ENCODE measurements at regions not wholly inside any gene's neighbourhood (a gene's known extent, or its start where the extent isn't known, plus 50 kb on each side); places are given as distances from the start of the nearest gene placed in this dataset.

DNA sequence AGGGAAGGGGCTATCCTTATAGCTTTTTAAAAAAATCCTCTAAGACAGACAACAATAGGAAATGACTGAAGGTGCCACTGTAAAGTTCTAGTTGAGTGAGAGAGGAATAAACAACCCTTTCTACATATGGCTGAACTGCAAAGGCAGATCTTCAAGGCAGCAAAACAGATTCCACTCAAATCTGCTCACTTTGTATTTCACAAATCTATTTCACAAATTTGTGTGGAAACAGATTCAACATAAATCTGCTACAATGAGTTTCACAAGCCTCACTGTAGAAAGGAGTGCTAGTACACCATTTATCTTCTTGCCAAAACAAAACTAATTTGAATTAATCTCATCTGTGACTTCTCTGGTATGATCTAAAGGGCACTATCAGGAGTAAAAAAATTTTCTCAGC lies 451.3 kb downstream of the PLA2G4A start:
- Histone ChIP-seq H4K20me1 (ENCODE audit: insufficient read depth, low read length) (no peaks in the 10 kb centered on the region), H3K4me3 (ENCODE audit: low read length) (no peak overlapping the region), H3K27ac (ENCODE audit: low read length) (no peak overlapping the region), H3F3A (ENCODE audit: insufficient read depth, low read length) (no peaks in the 10 kb centered on the region), H2AFZ (ENCODE audit: low read length) (no peak overlapping the region), H3K9ac (ENCODE audit: low read length) (no peak overlapping the region), H3K79me2 (ENCODE audit: low read length) (no peaks in the 10 kb centered on the region), H3K27me3 (replicated peaks; ENCODE audit: insufficient read depth, low read length) (no peaks in the 10 kb centered on the region), H3K9me3 (replicated peaks; ENCODE audit: insufficient read depth, low read length) (no peaks in the 10 kb centered on the region), H3K4me1 (ENCODE audit: low read length) (no peaks in the 10 kb centered on the region), H3K4me2 (ENCODE audit: low read depth, low read length) (no peak overlapping the region), H3K9me2 (replicated peaks; ENCODE audit: insufficient read depth, low read length) (no peaks in the 10 kb centered on the region), H3K36me3 (replicated peaks; ENCODE audit: insufficient read depth, low read length) (no peaks in the 10 kb centered on the region)
- TF ChIP-seq EZH2 (optimal IDR thresholded peaks at IDR 0.05; ENCODE audit: low read depth, low read length) (no peak), EZH2phosphoT487 (IDR thresholded peaks at IDR 0.05; ENCODE audit: low read length) (no peak)
- TF ChIP-seq, protein P1, sequence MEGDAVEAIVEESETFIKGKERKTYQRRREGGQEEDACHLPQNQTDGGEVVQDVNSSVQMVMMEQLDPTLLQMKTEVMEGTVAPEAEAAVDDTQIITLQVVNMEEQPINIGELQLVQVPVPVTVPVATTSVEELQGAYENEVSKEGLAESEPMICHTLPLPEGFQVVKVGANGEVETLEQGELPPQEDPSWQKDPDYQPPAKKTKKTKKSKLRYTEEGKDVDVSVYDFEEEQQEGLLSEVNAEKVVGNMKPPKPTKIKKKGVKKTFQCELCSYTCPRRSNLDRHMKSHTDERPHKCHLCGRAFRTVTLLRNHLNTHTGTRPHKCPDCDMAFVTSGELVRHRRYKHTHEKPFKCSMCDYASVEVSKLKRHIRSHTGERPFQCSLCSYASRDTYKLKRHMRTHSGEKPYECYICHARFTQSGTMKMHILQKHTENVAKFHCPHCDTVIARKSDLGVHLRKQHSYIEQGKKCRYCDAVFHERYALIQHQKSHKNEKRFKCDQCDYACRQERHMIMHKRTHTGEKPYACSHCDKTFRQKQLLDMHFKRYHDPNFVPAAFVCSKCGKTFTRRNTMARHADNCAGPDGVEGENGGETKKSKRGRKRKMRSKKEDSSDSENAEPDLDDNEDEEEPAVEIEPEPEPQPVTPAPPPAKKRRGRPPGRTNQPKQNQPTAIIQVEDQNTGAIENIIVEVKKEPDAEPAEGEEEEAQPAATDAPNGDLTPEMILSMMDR (IDR thresholded peaks at IDR 0.05; ENCODE audit: low read length) = no peak
- no peak for DNase-seq

DNA sequence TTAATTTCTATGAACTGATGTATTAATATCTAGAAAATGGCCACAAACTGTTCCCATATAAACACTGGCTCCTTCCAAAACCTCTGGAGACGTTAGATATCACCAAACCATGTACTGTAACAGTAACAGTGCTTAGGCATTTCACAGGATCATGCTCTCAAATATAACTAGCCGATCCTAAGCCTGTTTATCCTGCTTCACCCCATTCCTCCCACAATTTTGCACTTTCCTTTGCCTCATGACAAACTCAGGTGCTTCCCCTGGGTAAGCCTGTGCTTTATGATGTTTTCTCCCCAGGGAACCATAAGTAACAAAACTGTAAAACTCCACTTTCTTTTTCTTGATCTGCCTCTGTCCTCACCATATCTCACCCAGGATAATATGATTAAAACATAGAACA lies 452.3 kb downstream of the PLA2G4A start:
- Histone ChIP-seq H3K4me1 (ENCODE audit: low read length) (no peaks in the 10 kb centered on the region), H4K20me1 (ENCODE audit: insufficient read depth, low read length) (no peaks in the 10 kb centered on the region), H3F3A (ENCODE audit: insufficient read depth, low read length) (no peaks in the 10 kb centered on the region), H3K9me3 (replicated peaks; ENCODE audit: insufficient read depth, low read length) (no peaks in the 10 kb centered on the region), H2AFZ (ENCODE audit: low read length) (no peak overlapping the region), H3K9me2 (replicated peaks; ENCODE audit: insufficient read depth, low read length) (no peaks in the 10 kb centered on the region), H3K4me2 (ENCODE audit: low read depth, low read length) (no peak overlapping the region), H3K27me3 (replicated peaks; ENCODE audit: insufficient read depth, low read length) (no peaks in the 10 kb centered on the region), H3K9ac (ENCODE audit: low read length) (no peak overlapping the region), H3K79me2 (ENCODE audit: low read length) (no peaks in the 10 kb centered on the region), H3K36me3 (replicated peaks; ENCODE audit: insufficient read depth, low read length) (no peaks in the 10 kb centered on the region), H3K27ac (ENCODE audit: low read length) (no peak overlapping the region), H3K4me3 (ENCODE audit: low read length) (no peak overlapping the region)
- TF ChIP-seq EZH2 (optimal IDR thresholded peaks at IDR 0.05; ENCODE audit: low read depth, low read length) (no peak), EZH2phosphoT487 (IDR thresholded peaks at IDR 0.05; ENCODE audit: low read length) (no peak)
- TF ChIP-seq, protein P1 (IDR thresholded peaks at IDR 0.05; ENCODE audit: low read length) = no peak
- no peak for DNase-seq

DNA sequence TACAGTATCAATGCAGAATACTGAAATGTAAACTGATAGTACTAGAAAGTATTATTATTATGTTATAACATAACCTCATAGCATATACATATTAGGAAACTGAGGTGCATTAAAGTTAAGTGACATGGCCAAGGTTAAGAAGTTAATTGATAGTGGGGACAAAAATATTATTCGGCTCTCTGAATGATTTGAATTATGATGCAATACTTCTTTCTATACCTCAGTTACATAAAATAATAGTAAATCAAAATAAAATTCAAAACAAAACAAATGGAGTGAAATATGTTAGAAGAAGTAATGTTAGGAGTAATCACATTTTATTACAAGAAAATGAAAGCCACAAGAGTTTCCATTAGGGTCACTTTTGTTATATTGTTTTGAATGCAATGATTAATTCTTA lies 455.2 kb downstream of the PLA2G4A start:
- H3K9ac ChIP-seq (ENCODE audit: low read length) = no peak overlapping the region
- no peaks in the 10 kb centered on the region for H3K9me3 ChIP-seq (replicated peaks; ENCODE audit: insufficient read depth, low read length)
- H3K4me1 ChIP-seq (ENCODE audit: low read length) = no peaks in the 10 kb centered on the region
- no peaks in the 10 kb centered on the region for H3K27me3 ChIP-seq (replicated peaks; ENCODE audit: insufficient read depth, low read length)
- H3K36me3 ChIP-seq (replicated peaks; ENCODE audit: insufficient read depth, low read length) = no peaks in the 10 kb centered on the region
- no peaks in the 10 kb centered on the region for H3F3A ChIP-seq (ENCODE audit: insufficient read depth, low read length)
- TF ChIP-seq EZH2 (optimal IDR thresholded peaks at IDR 0.05; ENCODE audit: low read depth, low read length) = no peak
- TF ChIP-seq EZH2phosphoT487 (IDR thresholded peaks at IDR 0.05; ENCODE audit: low read length) = no peak
- TF ChIP-seq, protein P1 (IDR thresholded peaks at IDR 0.05; ENCODE audit: low read length) = no peak
- no peak for DNase-seq
- no peak overlapping the region for H2AFZ ChIP-seq (ENCODE audit: low read length)
- no peak overlapping the region for H3K4me3 ChIP-seq (ENCODE audit: low read length)
- no peaks in the 10 kb centered on the region for H3K9me2 ChIP-seq (replicated peaks; ENCODE audit: insufficient read depth, low read length)
- H3K27ac ChIP-seq (ENCODE audit: low read length) = no peak overlapping the region
- H3K79me2 ChIP-seq (ENCODE audit: low read length) = no peaks in the 10 kb centered on the region
- no peaks in the 10 kb centered on the region for H4K20me1 ChIP-seq (ENCODE audit: insufficient read depth, low read length)
- H3K4me2 ChIP-seq (ENCODE audit: low read depth, low read length) = no peak overlapping the region

Measured in MM.1S (cell line).